ENCODE measurements at regions not wholly inside any gene's neighbourhood (a gene's known extent, or its start where the extent isn't known, plus 50 kb on each side); places are given as distances from the start of the nearest gene placed in this dataset.
A peak's percentile ranks its signal among the peaks of the same experiment; 100 is the strongest.

DNA sequence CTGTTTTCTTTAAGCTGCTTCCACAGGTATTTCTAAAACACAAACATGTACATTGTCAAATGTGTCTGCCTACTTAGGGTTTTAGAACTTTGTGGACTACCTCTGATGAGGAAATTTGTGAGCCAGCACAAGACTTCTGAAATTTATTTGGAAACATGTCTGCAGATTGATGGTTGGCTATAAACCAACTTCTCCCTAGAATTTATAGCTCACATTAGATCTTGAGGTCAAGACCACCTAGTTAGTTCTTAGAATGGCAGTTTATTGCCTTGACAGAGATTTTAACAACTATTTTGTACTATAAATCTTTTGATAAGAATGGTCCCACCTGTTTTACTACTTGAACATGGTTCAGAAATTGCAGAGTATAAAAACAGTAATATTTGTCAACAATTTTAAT lies 72.7 kb upstream of the AADAT start (continued):
- TF ChIP-seq HOXB5 (CRISPR knock-in tag; IDR thresholded peaks at IDR 0.05): no peak
- TF ChIP-seq EP300 (IDR thresholded peaks at IDR 0.05): no peak

DNA sequence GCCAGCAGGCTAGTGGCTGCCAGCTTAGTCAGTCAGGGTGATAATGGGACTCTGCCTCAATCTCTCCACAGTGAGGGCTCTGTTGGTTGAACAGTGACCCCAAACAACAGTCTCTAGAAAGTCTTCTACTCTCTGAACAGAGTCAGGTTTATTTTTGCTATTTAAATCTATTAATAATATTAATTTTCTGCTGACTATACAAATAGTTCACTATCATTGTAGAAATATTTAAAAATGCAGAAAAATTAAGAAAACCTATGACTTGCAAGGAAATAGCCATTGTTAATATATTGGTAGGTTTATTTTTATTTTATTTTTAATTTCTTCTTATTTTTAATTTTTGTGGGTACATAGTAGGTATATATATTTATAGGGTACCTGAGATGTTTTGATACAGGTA lies 67.9 kb upstream of the AADAT start:
- DNase-seq (ENCODE audit: low read depth in 1 of 2, low spot score in 1 of 2) (no peak), ATAC-seq (no peak), FAIRE-seq (no peak)
- CTCF ChIA-PET: no interaction called here
- Histone ChIP-seq H3K4me3 (no peak overlapping the region), H3K4me1 (no peaks in the 10 kb centered on the region), H3K4me2 (no peak overlapping the region), H3K27ac (no peak overlapping the region), H3K9me3 (no peaks in the 10 kb centered on the region)
- no peak for TF ChIP-seq TP53 (CRISPR knock-in tag; IDR thresholded peaks at IDR 0.05)
- TF ChIP-seq MAFK (IDR thresholded peaks at IDR 0.05; ENCODE audit: partially characterized antibody): peak; percentile 28
- POLR2A ChIA-PET: no interaction called here

DNA sequence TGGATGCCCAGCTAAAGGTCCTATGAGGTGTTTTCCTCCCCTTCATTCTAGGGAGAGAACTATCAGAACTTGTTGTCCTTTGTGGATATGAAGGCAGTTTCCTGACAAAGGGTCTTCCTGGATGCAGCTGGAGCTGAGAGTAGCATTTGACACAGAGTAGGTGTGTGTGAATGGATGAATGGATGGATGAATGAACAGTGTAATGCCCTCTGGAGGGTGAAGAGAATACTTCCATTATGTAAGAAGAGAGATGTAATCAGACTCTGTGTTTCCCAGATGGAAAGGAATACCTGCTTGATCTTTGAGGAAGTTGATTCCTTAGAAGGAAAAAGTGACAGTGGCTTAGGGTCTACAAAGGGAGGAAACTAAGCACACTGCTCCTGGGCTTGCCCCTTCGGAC lies 55.4 kb upstream of the AADAT start:
- Histone ChIP-seq H3K27ac (no peak overlapping the region), H3K4me1 (no peaks in the 10 kb centered on the region), H3K4me2 (no peak overlapping the region), H3K4me3 (no peak overlapping the region), H3K9me3 (no peaks in the 10 kb centered on the region)
- TF ChIP-seq KDM1A (IDR thresholded peaks at IDR 0.05; ENCODE audit: low read depth): no peak
- no peak for TF ChIP-seq POLR2A (IDR thresholded peaks at IDR 0.05; ENCODE audit: low read length)
- TF ChIP-seq, protein P1, sequence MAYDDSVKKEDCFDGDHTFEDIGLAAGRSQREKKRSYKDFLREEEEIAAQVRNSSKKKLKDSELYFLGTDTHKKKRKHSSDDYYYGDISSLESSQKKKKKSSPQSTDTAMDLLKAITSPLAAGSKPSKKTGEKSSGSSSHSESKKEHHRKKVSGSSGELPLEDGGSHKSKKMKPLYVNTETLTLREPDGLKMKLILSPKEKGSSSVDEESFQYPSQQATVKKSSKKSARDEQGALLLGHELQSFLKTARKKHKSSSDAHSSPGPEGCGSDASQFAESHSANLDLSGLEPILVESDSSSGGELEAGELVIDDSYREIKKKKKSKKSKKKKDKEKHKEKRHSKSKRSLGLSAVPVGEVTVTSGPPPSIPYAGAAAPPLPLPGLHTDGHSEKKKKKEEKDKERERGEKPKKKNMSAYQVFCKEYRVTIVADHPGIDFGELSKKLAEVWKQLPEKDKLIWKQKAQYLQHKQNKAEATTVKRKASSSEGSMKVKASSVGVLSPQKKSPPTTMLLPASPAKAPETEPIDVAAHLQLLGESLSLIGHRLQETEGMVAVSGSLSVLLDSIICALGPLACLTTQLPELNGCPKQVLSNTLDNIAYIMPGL (CRISPR knock-in tag; IDR thresholded peaks at IDR 0.05; ENCODE audit: borderline replicate concordance): no peak
- no peak for TF ChIP-seq RAD21 (conservative IDR thresholded peaks at IDR 0.05 in 1 of 2, IDR thresholded peaks at IDR 0.05 in 1 of 2)
- no peak for TF ChIP-seq BHLHE40 (IDR thresholded peaks at IDR 0.05; ENCODE audit: low read depth, low read length)
- no peak for TF ChIP-seq CHD2 (IDR thresholded peaks at IDR 0.05; ENCODE audit: low read length, partially characterized antibody)
- TF ChIP-seq, protein P2, sequence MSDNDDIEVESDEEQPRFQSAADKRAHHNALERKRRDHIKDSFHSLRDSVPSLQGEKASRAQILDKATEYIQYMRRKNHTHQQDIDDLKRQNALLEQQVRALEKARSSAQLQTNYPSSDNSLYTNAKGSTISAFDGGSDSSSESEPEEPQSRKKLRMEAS (IDR thresholded peaks at IDR 0.05): no peak
- no peak for TF ChIP-seq EP300 (IDR thresholded peaks at IDR 0.05)
- no peak for TF ChIP-seq ESRRA (IDR thresholded peaks at IDR 0.05; ENCODE audit: borderline replicate concordance, low read length)
- no peak for TF ChIP-seq HOXB13 (CRISPR knock-in tag; IDR thresholded peaks at IDR 0.05; ENCODE audit: low read depth)
- TF ChIP-seq, protein P3, sequence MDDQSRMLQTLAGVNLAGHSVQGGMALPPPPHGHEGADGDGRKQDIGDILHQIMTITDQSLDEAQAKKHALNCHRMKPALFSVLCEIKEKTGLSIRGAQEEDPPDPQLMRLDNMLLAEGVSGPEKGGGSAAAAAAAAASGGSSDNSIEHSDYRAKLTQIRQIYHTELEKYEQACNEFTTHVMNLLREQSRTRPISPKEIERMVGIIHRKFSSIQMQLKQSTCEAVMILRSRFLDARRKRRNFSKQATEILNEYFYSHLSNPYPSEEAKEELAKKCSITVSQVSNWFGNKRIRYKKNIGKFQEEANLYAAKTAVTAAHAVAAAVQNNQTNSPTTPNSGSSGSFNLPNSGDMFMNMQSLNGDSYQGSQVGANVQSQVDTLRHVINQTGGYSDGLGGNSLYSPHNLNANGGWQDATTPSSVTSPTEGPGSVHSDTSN (IDR thresholded peaks at IDR 0.05): no peak
- TF ChIP-seq RFX5 (IDR thresholded peaks at IDR 0.05): no peak
- TF ChIP-seq MYC (IDR thresholded peaks at IDR 0.05; ENCODE audit: borderline replicate concordance, low read length): no peak
- TF ChIP-seq CHD4 (IDR thresholded peaks at IDR 0.05; ENCODE audit: borderline replicate concordance): no peak
- TF ChIP-seq NPAS2 (CRISPR knock-in tag; IDR thresholded peaks at IDR 0.05; ENCODE audit: borderline replicate concordance): no peak
- TF ChIP-seq NFE2L2 (conservative IDR thresholded peaks at IDR 0.05; ENCODE audit: low read length): no peak
- no peak for TF ChIP-seq RCOR1 (IDR thresholded peaks at IDR 0.05; ENCODE audit: low read depth, low read length)
- TF ChIP-seq FOSL2 (IDR thresholded peaks at IDR 0.05): no peak
- TF ChIP-seq FOSL2 (CRISPR knock-in tag; IDR thresholded peaks at IDR 0.05): no peak
- CTCF ChIA-PET: no interaction called here
- POLR2A ChIA-PET: no interaction called here
- DNase-seq (ENCODE audit: low read depth in 1 of 2, low spot score in 1 of 2) (no peak), FAIRE-seq (no peak), ATAC-seq (no peak)
- 7% methylated on average over 1 of the region's 1 CpG for WGBS (ENCODE audit: missing lambda C conversion rate)

DNA sequence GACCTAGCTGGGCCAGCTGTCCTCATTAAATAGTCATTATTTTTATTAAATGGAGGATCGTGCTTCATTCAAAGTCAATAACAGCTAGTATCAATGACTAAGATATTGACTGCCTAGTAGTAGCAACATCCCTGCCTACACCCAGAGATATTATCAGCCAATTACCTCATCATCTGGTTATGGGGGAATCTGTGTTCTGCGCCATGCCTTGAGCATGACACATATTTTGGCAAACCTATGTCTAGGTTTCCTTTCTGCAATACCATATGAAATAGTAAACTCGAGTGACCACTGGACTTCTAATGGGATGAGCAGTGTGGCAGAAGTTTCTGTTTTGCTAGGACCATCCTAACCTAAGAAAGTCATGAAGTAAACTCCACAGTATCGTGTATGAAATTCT lies 50.0 kb upstream of the AADAT start:
- H3K4me3 ChIP-seq: no peak overlapping the region
- no peak overlapping the region for H3K27ac ChIP-seq
- H3K4me2 ChIP-seq: no peak overlapping the region
- ChIA-PET POLR2A (no interaction called here), CTCF (no interaction called here)
- no peak for FAIRE-seq
- DNase-seq (ENCODE audit: low read depth in 1 of 2, low spot score in 1 of 2): no peak
- 50% methylated on average over 4 of the region's 4 CpGs for WGBS (ENCODE audit: missing lambda C conversion rate)
- H3K4me1 ChIP-seq: no peaks in the 10 kb centered on the region
- ATAC-seq: no peak
- no peaks in the 10 kb centered on the region for H3K9me3 ChIP-seq
- no peak for TF ChIP-seq ZSCAN20 (CRISPR knock-in tag; IDR thresholded peaks at IDR 0.05)
- TF ChIP-seq BHLHE40 (IDR thresholded peaks at IDR 0.05; ENCODE audit: low read depth, low read length): no peak
- no peak for TF ChIP-seq POLR2AphosphoS2 (conservative IDR thresholded peaks at IDR 0.05; ENCODE audit: low read length)
- TF ChIP-seq TP53 (CRISPR knock-in tag; IDR thresholded peaks at IDR 0.05): no peak
- TF ChIP-seq, protein P4, sequence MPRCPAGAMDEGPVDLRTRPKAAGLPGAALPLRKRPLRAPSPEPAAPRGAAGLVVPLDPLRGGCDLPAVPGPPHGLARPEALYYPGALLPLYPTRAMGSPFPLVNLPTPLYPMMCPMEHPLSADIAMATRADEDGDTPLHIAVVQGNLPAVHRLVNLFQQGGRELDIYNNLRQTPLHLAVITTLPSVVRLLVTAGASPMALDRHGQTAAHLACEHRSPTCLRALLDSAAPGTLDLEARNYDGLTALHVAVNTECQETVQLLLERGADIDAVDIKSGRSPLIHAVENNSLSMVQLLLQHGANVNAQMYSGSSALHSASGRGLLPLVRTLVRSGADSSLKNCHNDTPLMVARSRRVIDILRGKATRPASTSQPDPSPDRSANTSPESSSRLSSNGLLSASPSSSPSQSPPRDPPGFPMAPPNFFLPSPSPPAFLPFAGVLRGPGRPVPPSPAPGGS (IDR thresholded peaks at IDR 0.05): no peak
- no peak for TF ChIP-seq TFCP2L1 (CRISPR knock-in tag; IDR thresholded peaks at IDR 0.05)
- TF ChIP-seq SMC3 (IDR thresholded peaks at IDR 0.05): no peak
- TF ChIP-seq, protein P2 (IDR thresholded peaks at IDR 0.05): no peak
- no peak for TF ChIP-seq ZNF302 (CRISPR knock-in tag; IDR thresholded peaks at IDR 0.05)
- TF ChIP-seq, protein P5, sequence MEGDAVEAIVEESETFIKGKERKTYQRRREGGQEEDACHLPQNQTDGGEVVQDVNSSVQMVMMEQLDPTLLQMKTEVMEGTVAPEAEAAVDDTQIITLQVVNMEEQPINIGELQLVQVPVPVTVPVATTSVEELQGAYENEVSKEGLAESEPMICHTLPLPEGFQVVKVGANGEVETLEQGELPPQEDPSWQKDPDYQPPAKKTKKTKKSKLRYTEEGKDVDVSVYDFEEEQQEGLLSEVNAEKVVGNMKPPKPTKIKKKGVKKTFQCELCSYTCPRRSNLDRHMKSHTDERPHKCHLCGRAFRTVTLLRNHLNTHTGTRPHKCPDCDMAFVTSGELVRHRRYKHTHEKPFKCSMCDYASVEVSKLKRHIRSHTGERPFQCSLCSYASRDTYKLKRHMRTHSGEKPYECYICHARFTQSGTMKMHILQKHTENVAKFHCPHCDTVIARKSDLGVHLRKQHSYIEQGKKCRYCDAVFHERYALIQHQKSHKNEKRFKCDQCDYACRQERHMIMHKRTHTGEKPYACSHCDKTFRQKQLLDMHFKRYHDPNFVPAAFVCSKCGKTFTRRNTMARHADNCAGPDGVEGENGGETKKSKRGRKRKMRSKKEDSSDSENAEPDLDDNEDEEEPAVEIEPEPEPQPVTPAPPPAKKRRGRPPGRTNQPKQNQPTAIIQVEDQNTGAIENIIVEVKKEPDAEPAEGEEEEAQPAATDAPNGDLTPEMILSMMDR (IDR thresholded peaks at IDR 0.05): no peak
- TF ChIP-seq HEYL (CRISPR knock-in tag; IDR thresholded peaks at IDR 0.05): no peak
- TF ChIP-seq KDM1A (IDR thresholded peaks at IDR 0.05; ENCODE audit: low read depth): no peak
- TF ChIP-seq HOXB13 (CRISPR knock-in tag; IDR thresholded peaks at IDR 0.05; ENCODE audit: low read depth): no peak

Measured in A549 (cell line).